HG02588 (cell line): ENCODE measurements at regions not wholly inside any gene's neighbourhood (a gene's known extent, or its start where the extent isn't known, plus 50 kb on each side); places are given as distances from the start of the nearest gene placed in this dataset.
"Not testable (repeated sequence)": the region's sequence is repeated elsewhere in the genome, so short reads cannot be mapped to it uniquely, and the experiment has no call there.

Experiments used
- ATAC-seq: cut with Tn5 transposase; IDR thresholded peaks from one replicate; pipeline ENCODE4 v1.9.1; 2021; ENCODE audit warnings: mild to moderate bottlenecking, moderate library complexity; ENCODE audit not compliant: unreplicated experiment

DNA sequence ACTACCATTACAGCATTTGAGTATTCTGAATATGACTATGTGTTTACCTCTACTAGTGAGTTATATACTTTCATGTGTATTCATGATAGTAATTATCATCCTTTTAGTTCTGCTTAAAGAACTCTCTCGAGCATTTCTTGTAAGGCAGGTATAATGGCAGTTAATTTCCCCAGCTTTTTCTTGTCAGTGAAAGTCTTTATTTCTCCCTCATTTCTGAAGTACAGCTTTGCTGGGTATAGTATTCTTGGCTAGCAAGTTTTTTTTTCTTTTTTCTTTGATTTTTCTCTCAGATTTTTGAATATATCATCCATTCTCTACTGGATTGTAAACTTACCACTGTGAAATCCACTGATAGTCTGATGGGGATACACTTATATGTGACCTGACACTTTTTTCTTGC lies 165.9 kb upstream of the ARHGAP5 start:
- no peak for ATAC-seq

DNA sequence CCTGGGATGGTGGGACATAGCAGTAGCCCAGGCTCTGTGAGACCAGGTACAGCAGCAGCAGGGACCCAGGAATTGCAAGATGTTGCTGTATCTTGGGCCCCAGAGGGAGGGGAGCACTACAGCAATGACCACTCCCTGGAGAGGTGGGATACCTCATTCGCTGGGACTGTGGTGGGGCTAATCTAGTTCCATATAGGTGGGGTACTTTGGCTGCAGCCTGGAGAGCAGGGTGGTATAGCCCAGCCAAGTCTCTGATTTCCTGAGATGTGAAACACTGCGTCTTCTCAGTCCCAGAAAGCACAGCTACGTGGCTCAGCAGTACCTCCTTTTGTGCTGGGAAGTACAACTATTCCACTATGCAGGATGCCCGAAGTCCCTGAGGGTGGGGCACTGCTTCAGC lies 163.7 kb upstream of the ARHGAP5 start:
- no peak for ATAC-seq

DNA sequence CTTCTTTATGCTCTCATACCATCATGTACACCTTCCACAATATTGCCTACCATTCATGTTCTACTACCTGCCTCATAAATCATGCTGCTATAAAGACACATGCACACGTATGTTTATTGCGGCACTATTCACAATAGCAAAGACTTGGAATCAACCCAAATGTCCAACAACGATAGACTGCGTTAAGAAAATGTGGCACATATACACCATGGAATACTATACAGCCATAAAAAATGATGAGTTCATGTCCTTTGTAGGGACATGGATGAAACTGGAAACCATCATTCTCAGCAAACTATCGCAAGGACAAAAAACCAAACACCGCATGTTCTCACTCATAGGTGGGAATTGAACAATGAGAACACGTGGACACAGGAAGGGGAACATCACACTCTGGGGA lies 158.8 kb upstream of the ARHGAP5 start:
- not testable (repeated sequence) for ATAC-seq

DNA sequence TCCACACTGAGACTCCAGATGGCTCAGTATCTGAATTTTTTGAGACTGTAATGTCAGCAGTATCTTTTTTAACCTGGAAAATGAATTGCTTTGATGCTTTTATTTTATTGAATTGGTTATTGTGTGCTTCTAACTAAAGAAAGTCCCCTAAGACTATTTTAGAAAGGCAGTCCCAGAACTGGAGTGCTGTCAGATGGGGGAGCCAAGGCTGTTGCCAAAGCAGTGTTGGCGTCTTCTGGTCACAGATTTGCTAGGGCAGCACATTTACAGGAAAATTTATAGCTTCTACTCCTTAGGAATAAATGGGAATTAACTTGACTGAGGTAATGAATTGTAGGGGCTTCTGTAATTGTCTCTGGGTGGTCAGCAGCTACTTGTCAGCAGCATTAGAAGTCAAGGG lies 157.1 kb upstream of the ARHGAP5 start:
- no peak for ATAC-seq

DNA sequence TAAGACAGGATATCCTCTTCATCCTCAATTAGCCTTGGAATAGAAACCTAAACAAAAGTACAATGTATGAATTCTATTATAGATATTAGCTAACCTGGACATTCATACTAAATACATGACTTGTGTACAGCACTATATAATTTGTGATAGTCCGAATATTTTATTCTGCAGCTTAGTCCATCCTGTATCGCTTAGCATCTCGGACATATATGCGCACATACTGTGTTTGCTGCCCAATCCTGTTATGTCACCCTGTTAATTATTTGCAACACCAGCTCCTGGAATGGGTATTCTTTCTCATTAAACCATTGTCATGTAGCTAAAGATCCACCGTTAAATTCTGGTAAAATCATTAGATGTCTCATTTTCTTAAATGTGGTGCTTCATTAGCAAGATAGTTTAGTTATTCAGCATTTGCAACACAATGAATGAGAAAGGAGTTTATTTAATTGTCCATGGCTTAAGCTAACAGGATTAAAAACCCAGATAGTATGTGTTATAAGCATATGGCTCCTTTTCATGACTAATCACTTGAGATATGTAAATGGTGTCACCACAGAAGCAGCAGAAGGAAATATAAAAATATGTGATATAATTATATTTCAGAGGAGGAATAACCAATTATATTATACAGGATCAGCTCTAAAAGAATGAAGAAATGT lies 156.0 kb upstream of the ARHGAP5 start:
- ATAC-seq = no peak

DNA sequence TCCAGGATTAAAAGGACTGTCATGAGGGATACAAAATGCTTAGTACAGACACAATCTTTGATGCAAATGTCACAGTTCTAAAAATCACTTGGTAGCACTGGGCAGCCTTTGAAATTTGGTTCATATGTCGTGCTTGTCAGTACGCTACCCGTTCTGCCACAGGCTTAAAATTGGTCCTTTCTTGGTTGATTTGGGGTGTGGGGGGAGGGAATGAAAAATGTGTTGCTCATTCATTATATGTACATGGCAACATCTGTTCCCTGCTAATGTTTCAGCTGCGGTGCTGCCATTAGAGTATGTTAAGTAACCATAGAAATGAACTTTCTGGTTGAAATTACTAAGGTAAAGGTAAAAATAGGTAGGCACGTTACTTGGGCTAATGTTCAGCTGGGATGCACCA lies 155.4 kb upstream of the ARHGAP5 start:
- ATAC-seq = no peak

DNA sequence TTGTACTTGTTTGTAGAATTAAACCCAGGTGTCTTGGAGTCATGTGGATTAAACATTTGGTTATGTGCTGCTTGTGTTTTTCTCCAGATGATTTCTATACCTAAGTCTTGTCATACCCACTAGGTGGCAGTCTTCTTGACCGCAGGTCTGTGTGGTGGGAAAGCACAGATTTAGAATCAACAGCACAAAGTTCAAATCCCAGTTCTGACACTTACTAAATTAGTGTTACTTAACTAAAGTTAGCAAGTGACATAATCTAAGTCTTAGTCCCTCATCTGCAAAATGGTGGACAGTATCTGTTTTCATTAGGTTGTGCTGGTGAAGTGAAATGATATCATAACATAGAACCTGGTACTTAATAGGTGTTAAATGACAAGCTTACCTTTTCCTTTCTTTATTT lies 151.0 kb upstream of the ARHGAP5 start:
- no peak for ATAC-seq

DNA sequence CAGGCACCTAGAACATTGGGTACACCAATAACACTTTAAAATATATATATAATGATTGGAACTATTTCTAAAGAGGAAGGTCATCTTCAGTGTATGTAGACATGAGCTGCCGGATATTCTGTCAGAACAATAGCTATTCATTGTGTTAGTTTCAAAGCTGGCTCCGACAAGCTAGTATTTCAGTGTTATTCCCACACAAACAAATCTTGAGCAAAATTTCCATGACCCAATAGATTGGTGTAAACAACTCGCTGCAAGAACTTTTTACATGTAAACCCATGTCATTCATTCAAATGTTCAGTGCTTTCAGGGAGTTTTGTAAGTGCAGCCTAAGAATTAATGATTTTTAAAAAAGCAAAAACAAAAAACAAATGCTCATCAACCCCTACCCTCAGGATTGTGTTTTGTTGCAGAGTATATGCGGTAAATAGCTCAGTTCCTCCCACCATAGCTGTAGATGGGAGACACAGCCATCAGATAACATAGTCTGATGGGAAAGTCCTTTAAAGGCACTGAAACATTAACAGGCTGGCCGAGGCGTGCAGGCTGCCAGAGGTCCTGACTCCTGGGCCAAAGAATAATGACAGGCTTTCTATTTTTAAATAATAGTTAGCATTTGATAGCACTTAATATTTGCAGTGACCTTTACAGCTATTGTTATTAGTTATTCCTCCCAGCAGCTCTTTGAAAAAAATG lies 150.3 kb upstream of the ARHGAP5 start:
- no peak for ATAC-seq

DNA sequence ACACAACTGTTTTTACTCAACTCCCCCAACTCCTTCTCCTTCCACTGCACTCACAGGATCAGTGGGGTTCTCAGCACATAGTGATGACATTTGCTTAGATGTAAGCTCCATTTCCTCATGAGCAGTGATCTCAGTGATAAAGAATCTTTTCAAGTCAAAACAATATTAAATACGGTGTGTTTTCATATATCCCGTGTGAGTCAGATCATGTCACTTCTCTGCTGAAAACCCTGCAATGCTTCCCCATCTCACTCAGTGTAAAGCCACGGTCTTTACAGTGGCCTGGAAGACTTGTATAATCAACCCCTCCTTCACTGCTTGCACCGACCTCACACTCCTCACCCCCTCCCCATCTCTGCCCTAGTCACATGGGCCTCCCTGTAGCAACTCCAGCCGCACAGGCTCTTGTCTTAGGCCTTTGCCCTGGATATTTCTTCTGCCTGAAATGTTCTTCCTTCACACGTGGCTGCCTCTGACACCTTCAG lies 149.7 kb upstream of the ARHGAP5 start:
- ATAC-seq = no peak

DNA sequence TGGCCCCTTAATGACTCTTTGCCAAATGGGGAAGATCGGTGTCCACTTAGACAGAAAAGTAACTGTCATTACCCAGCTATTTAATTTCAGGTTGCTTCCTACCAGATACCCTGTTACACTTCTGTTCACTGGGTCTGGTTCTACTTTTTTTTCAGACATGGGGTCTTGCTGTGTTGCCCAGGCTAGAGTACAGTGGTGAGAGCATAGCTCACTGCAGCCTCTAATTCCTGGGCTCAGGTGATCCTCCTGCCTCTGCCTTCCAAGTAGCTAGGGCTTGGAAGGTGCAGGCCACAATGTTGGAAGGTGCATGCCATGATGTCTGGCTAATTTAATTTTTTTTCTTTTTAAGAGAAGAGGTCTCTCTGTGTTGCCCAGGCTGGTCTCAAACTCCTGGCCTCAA lies 147.0 kb upstream of the ARHGAP5 start:
- ATAC-seq = no peak

DNA sequence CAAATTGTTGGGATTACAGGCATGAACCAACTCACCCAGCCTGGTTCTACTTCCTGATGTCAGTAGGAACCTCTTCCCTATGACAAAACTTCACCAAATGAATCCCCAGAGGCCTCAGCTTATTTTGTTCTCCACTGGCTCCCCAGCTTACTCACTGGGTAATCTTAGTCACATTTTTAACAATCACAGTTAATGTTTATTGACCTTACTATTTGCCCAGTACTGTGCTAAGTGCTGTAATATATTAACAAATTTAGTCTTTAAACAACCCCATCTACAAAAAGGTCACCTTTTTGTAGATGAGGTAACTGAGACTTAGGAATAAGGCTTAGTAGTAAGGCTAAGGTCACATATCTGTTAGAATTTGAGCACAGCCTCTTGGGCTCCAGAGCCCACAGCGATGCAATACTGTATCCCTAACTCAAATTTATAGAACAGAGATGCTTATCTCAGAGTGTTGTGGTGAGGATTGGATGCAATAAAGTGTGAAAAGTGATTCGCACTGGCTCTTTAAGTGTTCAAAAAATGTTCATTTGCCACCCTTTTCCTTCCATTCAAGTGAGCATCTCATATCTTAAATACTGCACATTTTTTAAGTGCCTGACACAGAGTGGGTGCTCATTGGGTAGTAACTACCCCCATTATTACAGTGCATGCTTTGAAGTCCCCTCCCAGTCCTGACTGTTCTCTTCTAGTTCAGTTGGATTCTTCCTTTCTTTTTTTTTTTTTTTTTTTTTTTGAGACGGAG lies 146.4 kb upstream of the ARHGAP5 start:
- no peak for ATAC-seq

DNA sequence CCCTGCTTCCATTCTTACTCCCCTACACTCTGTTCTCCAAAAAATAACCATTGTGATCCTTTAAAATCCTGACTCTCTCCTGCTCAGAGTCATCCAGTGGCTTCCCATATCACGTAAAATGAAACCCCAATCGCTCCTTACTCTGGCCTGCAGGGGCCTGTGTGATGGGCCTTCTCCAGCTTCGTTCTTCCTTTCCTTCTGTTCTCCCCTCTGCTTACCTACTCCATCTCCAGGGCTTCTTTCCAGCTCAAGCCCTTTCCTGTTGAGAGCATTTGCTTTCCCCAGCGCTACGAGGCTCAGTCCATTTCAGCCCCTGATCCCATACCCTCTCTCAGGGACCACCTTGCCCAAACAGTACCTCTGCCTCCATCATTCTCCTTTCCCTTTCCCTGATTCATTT lies 144.4 kb upstream of the ARHGAP5 start:
- ATAC-seq = no peak

DNA sequence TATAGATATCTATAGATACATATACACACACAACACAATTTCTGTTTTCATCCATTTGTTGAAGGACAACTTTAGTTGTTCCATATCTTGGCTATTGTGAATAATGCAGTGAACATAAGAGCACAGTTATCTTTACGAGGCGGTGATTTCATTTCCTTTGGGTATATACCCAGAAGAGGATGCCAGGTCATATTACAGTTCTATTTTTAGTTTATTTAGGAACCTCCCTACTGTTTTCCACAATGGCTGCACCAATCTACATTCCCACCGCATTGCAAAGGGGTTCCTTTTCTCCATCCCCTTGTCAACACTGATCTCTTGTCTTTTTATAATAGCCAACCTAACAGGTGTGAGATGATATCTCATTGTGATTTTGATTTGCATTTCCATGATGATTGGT lies 143.4 kb upstream of the ARHGAP5 start:
- no peak for ATAC-seq

DNA sequence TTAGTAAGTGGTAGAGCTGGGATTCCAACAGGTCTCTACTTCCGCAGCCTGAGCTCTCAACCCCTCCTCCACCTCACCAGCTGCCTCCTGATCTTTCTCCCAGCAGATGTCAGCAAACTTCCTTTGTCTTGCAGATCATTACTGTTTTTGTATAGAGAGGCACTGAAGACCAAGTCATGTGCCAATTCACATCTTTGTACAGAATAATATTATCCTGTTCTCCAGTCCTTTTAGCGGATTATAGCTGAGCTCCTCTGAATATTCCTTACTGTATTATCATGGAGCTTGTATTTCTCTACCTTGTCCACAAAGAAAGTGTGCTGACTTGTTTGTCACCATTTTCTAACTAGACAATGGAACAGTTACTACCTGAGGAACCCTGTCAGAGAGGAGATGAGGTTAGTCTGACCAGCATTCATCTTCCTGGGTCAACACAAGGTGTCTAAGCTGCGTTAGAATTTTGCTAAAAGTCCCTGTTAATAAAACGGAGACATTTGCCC lies 142.3 kb upstream of the ARHGAP5 start:
- ATAC-seq = no peak

DNA sequence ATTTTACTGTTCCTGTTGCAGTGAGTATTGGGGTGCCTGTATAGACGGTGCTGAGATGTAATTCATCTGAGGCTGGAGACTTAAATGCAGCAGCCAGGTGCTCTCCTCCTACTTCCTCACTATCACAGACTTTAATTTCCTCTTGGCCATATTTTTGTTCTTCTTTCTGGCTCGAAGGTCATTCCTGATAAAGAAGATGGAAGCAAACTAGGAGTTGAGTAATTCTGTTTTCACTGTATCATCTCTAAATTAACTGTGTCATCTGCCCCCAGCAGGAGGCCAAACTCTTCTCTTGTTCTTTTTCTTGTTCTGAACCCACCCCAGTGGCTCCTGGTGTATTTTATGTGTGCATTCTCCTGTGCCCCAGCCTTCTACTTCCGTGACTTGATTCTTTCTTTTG lies 141.7 kb upstream of the ARHGAP5 start:
- ATAC-seq = no peak

DNA sequence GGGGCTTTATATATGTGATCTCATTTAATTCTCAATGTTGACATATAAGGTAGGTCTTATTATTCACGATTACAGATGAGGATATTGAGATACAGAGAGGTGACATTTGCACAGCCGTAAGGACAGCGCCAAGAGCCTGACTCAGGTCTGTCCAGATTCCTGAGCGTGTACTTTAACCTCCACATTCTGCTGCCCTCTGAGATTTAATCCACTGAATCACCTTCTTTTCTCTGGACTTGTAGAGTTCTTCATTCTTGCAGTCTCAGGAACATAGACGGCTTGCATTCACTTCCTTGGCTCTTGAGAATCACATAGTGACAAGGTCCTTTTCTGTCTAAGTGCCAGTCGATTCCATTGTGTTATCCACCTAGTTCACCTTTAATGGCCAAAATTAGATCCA lies 141.0 kb upstream of the ARHGAP5 start:
- no peak for ATAC-seq

DNA sequence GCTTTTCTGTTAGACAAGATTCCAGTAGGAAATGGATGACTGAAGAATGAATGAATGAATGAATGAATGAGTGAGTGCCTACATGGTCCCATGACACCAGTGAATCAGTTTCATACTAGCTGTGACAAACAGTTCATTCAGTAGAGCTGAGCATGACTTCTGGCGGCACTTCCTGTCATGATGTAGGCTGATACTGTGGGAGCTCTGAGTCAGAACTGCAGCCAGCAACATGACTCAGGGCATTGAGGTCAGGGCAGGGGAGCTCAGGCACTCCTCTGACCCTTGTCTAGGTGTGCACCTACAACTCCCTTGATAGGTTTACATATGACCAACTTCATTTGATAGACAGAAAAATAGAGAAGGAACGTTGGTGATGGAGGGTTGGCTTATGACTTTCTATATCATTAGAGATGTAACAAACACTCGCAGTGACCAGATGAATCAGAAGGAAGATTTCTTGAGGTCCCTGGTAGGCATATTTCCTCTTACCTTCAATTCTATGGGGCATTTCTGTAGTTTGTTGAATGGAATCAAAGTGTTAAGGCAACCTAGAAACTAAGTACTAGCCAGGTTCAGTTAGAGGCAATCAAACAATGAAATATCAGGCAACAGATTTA lies 139.3 kb upstream of the ARHGAP5 start:
- peak; percentile 100 for ATAC-seq

DNA sequence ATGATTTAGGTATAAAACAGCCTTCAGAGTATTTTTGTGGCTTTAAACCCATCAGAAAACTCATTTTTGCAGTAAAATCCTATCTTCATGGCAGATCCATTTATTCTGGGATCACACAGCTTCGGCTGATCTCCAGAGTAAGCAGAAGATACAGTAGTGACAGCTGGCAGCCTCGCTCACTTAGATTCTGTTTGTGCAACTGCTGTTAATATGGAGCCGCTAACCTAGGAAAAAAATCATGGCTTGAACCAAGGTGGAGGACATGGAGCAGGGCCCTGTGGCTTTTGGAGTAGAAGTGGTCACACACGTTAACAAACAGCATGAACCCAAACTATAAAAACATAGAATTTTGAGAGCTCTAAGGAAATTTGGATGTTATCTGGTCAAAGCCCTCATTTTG lies 137.2 kb upstream of the ARHGAP5 start:
- ATAC-seq = no peak

DNA sequence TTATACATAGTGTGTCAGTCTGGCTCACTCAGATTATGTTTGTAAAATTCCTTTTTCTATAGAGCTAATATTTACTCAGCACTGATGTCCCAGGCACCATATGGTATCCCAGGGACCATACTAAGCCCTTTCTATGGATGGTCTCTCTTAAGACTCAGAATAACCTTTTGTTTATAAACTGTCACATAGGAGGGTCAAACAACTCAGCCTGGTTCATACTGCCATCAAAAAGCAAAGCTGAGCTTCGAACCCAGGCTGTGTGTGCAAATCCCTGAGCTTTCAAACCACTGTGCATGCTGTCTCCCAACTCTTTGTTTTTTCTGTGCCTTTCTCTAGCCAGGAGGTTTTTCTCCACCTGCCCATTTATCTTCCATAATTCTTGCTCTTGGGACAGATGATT lies 135.6 kb upstream of the ARHGAP5 start:
- ATAC-seq = no peak

DNA sequence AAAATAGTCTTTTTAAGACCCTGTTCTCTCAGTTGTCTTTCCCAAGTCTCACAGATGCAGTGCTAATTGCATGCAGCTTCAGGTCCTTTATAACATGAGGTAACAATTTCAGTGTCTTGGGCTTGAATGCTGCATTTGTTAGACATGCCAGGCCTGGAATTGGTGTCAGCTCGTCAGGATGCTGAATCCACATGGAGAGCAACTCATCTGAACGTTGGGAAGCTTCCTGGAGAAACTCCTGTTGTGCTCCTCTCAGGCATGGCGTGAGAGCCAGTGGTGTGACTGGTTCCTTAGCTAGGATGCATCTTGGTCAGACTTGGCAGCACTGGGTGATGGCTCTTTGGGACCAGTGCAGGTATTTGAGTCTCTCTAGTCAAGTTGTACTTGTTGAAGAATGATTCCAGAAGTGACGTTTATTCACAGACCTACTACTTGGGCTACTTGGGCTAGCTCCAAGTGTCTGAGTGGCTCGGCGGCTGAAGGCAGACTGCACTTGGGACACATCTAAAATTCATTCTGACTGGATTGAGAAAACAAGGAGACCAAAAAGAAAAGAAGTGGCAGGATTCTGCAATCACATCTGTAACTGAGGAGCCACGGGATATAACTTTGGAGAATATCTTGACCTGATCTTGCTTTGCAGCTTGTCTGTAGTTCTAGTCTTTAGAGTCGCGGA lies 134.8 kb upstream of the ARHGAP5 start:
- no peak for ATAC-seq
